Left kidney (tissue), 1 donor: ENCODE measurements at regions not wholly inside any gene's neighbourhood (a gene's known extent, or its start where the extent isn't known, plus 50 kb on each side); places are given as distances from the start of the nearest gene placed in this dataset.

Experiments
- DNase-seq: peaks from one replicate; pipeline ENCODE4 v3.0.0-alpha.2; 2013

DNA sequence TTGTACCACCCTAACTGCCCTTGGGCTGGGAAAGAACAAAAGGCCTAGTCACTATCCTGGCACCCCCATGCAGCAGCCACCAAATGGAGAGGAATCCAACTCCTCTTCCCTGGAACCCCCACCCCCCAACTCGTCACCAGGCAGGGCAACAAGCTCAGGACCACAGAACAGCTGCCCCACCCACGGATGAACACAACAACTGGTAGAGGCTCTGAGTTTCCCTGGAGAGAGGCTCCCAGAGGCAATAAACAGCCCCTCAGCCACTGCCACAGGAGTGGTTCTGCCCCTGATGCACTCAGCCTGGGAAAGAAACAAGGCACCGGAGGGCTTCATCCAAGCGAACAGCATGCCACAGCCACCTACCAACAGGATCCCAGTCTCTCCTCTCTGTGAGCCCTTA lies 778.4 kb upstream of the FAT3 start:
- no peak for DNase-seq

DNA sequence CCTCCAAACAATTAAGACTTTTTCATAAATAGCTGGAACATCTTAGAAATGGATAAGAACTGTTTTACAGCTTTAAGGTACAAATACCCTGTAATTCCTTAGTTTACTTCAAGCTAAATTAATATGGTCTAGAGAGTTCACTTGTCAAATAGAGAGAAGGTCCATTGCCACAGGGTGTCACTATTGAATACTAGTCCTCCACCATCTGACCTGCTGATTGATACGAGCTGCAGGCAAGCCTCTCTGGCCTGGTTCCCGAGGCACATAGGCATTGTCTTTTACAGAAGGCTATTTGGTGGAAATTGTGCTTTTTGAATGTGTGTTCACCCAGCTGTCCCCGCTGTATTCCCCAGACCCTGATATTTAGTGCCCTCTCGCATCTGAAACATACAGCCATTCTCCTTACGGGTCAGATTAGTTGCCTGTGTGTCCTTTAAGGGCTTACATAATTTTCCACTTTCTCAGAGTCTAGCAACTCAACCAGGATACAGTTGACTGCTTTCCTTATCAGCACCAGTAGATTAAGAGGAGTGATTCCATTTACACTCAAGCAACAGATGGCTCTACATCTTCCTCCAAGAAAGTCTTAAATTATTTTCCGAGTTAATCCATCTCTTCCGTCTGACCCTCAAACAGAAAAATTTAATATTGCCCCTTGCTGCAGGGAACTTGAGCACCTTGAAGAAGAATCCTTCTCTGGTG lies 788.8 kb upstream of the FAT3 start:
- no peak for DNase-seq

- DNase-seq, result no peak
Measured at GRCh38 chr11:91433284-91434010, 791.2 kb upstream of the FAT3 start.

GRCh38 chr11:91421641-91422040 lies 803.0 kb upstream of the FAT3 start:
- peak; percentile 6 for DNase-seq

- DNase-seq, result no peak
Measured at GRCh38 chr11:91407842-91408241, 816.8 kb upstream of the FAT3 start.

GRCh38 chr11:91406009-91406408 lies 818.6 kb upstream of the FAT3 start:
- DNase-seq, result no peak

DNA sequence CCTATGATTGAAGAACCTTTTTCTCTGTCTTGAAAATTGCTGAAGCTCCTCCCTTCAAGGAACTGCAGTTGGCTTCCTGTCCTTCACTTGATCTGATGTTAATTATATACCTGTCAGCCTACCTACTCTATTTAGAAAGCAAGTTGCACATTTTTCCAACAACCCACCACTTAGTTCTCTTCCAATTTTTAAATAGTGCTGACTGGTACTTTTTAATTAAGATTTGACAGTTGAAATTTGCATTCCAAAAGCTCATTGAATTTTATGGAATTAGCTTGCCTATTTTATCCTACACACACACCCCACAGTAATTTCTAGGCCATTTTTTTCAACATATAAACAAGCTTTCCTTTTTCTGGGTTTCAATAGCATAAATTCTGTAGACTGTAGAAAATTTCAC lies 820.3 kb upstream of the FAT3 start:
- no peak for DNase-seq

DNA sequence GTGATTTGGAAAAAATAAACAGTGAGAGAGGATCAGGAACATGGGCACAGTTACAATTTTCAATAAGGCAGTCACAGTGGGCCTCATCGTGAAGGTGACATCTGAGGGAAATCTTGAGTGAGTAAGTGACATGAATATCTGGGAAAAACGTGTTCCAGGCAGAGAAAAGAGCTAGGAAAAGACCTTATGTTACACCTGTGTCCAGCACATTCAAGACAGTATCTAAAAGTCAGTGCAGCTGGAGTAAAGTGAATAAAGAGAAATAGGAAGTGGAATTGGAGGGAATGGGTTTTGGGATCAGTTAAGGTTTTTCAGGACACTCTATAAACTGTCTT lies 827.5 kb upstream of the FAT3 start:
- no peak for DNase-seq

GRCh38 chr11:91396236-91397133 lies 828.1 kb upstream of the FAT3 start:
- no peak for DNase-seq

- DNase-seq, result no peak
Measured at GRCh38 chr11:91394727-91395414, 829.7 kb upstream of the FAT3 start.

- no peak for DNase-seq
Measured at GRCh38 chr11:91394073-91394726, 830.4 kb upstream of the FAT3 start.

DNA sequence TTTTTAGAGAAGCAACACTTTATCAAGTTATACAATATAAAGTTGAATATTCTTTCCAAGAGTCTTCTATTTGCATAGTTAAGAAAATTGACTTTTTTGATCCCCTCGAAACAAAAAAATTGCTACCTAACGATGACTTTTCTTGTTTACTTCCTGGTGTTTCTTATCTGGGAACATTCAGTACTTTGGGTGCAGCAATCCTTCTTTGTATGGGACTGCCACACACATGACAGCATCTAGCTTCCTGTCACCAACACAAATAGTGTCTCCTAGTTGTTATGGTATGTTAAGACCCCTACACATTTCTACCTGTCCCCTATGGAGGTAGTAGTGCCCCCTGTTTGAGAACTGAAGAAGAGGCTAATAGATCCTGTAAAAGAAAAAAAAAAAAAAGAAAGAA lies 841.7 kb upstream of the FAT3 start:
- DNase-seq, result no peak

GRCh38 chr11:91374794-91375193 lies 849.8 kb upstream of the FAT3 start:
- DNase-seq, result no peak

DNA sequence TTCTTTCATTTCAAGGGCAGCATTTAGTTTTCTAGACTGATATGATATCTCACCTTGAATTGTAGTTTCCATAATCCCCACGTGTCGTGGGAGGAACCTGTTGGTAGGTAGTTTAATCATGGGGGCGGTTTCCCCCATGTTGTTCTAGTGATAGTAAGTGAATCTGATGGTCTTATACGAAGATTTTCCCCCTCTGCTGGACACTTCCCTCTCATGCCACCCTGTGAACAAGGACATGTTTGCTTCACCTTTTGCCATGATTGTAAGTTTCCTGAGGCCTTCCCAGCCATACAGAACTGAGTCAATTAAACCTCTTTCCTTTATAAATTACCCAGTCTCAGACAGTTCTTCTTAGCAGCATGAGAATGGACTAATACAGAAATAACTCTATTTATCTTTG lies 851.1 kb upstream of the FAT3 start:
- no peak for DNase-seq

DNA sequence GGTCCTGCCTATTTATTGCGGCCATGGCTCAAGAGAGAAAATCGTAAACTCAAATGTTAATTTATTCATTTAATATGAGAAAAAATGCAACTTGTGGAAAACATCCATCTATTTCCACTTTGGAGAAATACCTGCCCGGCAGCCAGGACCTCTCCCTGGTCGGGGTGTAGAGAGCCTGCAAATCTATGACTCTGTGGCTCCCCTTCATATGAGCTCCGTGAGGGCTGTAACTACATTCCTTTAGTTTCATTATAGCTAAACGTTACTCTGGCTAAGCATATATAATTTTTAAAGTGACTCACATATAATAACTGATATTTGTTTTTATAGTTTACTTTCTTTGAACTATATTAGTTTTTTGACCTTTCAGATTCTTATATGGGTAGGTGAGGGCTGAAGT lies 857.8 kb upstream of the FAT3 start:
- DNase-seq, result no peak

GRCh38 chr11:91365986-91366585 lies 858.5 kb upstream of the FAT3 start:
- no peak for DNase-seq

DNA sequence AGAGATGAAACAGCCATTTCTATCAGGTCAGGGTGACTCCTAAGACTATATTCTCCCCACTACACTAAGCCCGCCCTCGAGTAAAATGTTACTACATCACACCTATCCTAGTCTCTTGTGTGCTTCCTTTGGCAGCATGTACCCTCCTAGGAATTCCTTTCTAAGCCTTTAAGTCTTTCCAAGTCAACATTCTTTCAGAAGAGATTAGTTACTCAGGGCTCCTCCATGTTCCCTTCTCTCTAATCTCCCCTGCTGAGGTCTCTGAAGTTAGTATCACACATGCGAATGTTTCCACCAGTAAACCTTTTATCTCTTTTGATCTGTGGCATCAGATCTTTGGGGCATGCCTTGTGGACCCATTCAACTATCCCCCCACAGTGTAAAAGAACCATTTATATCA lies 873.7 kb upstream of the FAT3 start:
- no peak for DNase-seq

GRCh38 chr11:91326751-91327150 lies 897.9 kb upstream of the FAT3 start:
- DNase-seq, result no peak

GRCh38 chr11:91326280-91326679 lies 898.3 kb upstream of the FAT3 start:
- no peak for DNase-seq

DNA sequence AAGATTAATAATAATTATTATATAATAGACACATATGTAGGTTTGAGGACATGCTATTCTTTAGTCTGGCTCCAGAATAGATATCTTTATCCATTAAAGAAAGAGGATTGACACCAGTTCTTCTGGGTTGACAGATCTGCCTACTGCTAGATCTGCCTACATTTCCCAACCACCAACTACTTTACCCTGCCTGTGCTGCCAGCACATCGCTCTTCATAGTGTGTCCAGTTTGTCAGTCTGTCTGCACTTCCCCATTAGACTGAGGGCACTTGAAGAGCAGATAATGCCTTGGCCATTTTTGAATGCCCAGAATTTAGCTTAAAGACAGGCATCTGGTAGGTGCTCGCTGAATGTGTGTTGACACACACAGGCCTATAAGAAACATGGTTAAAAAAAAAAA lies 910.1 kb upstream of the FAT3 start:
- no peak for DNase-seq

- DNase-seq, result no peak
Measured at GRCh38 chr11:91312541-91312940, 912.1 kb upstream of the FAT3 start.

DNA sequence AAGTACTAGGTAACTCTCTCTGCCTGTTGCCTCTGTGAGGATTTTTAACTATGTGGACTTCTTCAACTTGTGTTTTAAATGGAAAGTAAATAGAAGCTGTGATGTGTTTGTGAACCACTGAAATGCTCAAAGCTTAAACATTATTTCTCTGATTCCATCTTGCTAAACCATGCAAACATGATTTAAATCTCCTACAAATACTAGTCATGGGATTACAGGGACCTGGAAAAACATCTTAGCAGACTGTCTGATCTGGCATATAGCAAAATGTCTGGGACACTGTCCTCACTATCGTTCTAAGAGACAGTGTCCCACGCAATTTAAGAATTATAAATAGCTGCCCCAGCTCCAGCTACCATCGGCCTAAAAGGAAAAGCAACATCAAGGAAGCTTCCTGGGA lies 914.5 kb upstream of the FAT3 start:
- DNase-seq, result no peak
